ENCODE measurements at regions not wholly inside any gene's neighbourhood (a gene's known extent, or its start where the extent isn't known, plus 50 kb on each side); places are given as distances from the start of the nearest gene placed in this dataset.

DNA sequence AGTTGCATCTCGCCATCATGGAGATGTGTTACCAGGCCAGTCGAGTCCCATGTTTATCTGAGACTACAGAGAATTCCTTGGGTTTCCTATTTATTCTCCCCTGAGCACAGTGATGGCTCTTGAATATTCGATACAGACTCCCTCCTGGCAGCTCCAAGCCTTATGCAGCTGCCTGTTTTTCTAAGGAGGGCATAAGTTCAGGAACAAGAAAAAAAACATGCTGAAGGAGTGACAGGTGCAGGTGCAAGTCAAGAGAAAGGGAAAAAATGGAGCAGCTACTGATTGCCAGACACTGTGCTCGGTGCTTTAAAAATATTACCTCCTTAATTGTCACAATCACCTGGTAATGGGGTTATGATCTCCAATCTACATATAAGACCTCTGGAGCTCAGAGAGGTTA lies 177.2 kb upstream of the DPP10 start:
- H3K9me3 ChIP-seq (ENCODE audit: insufficient read depth, low read depth, low read length) = no peaks in the 10 kb centered on the region
- Mint-ChIP-seq H3K27ac (ENCODE audit: unreplicated experiment) (no peak overlapping the region), H3K27me3 (ENCODE audit: low read depth, unreplicated experiment) (peaks cover 2% of the 10 kb centered on the region), H3K4me3 (ENCODE audit: unreplicated experiment) (no peak overlapping the region), H3K4me1 (ENCODE audit: low read depth, unreplicated experiment) (no peaks in the 10 kb centered on the region), H3K9me3 (ENCODE audit: unreplicated experiment) (peaks cover 4% of the 10 kb centered on the region), H3K36me3 (ENCODE audit: low read depth, unreplicated experiment) (no peaks in the 10 kb centered on the region)
- no peak for FAIRE-seq
- H3K27ac ChIP-seq (ENCODE audit: low read depth, low read length) = no peak overlapping the region
- H3K4me1 ChIP-seq (ENCODE audit: insufficient read depth, low read length) = no peaks in the 10 kb centered on the region
- no peak overlapping the region for H3K9ac ChIP-seq (ENCODE audit: low read length)
- no peak for DNase-seq (ENCODE audit: low read depth)
- no peak overlapping the region for H3K4me3 ChIP-seq (ENCODE audit: insufficient read depth, low read depth, low read length)
- H3K79me2 ChIP-seq (ENCODE audit: insufficient read depth, low read length) = no peaks in the 10 kb centered on the region
- no peaks in the 10 kb centered on the region for H3K36me3 ChIP-seq (ENCODE audit: insufficient read depth, low read length)
- no peak overlapping the region for H2AFZ ChIP-seq (ENCODE audit: low read depth, low read length)
- no peak for TF ChIP-seq EZH2 (IDR thresholded peaks at IDR 0.05; ENCODE audit: insufficient read depth, low read length)
- TF ChIP-seq, protein P1, sequence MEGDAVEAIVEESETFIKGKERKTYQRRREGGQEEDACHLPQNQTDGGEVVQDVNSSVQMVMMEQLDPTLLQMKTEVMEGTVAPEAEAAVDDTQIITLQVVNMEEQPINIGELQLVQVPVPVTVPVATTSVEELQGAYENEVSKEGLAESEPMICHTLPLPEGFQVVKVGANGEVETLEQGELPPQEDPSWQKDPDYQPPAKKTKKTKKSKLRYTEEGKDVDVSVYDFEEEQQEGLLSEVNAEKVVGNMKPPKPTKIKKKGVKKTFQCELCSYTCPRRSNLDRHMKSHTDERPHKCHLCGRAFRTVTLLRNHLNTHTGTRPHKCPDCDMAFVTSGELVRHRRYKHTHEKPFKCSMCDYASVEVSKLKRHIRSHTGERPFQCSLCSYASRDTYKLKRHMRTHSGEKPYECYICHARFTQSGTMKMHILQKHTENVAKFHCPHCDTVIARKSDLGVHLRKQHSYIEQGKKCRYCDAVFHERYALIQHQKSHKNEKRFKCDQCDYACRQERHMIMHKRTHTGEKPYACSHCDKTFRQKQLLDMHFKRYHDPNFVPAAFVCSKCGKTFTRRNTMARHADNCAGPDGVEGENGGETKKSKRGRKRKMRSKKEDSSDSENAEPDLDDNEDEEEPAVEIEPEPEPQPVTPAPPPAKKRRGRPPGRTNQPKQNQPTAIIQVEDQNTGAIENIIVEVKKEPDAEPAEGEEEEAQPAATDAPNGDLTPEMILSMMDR (IDR thresholded peaks at IDR 0.05; ENCODE audit: insufficient read depth, low read depth, low read length) = no peak
- no peaks in the 10 kb centered on the region for H4K20me1 ChIP-seq (ENCODE audit: insufficient read depth, low read length)
- no peak overlapping the region for H3K4me2 ChIP-seq (ENCODE audit: low read length)
- H3K27me3 ChIP-seq (ENCODE audit: insufficient read depth, low read length) = no peaks in the 10 kb centered on the region

GRCh38 chr2:114274957-114275356 lies 167.5 kb upstream of the DPP10 start:
- Histone ChIP-seq H3K4me2 (ENCODE audit: low read length) (no peak overlapping the region), H3K4me3 (ENCODE audit: insufficient read depth, low read depth, low read length) (no peak overlapping the region), H3K27ac (ENCODE audit: low read depth, low read length) (no peak overlapping the region), H3K4me1 (ENCODE audit: insufficient read depth, low read length) (no peaks in the 10 kb centered on the region), H3K27me3 (ENCODE audit: insufficient read depth, low read length) (no peaks in the 10 kb centered on the region), H4K20me1 (ENCODE audit: insufficient read depth, low read length) (no peaks in the 10 kb centered on the region), H2AFZ (ENCODE audit: low read depth, low read length) (no peak overlapping the region), H3K9me3 (ENCODE audit: insufficient read depth, low read depth, low read length) (peaks cover 2% of the 10 kb centered on the region), H3K79me2 (ENCODE audit: insufficient read depth, low read length) (no peaks in the 10 kb centered on the region), H3K36me3 (ENCODE audit: insufficient read depth, low read length) (no peaks in the 10 kb centered on the region), H3K9ac (ENCODE audit: low read length) (no peak overlapping the region)
- Mint-ChIP-seq H3K9me3 (ENCODE audit: unreplicated experiment) (peaks cover 6% of the 10 kb centered on the region), H3K4me1 (ENCODE audit: low read depth, unreplicated experiment) (no peaks in the 10 kb centered on the region), H3K27me3 (ENCODE audit: low read depth, unreplicated experiment) (peaks cover 4% of the 10 kb centered on the region), H3K27ac (ENCODE audit: unreplicated experiment) (no peak overlapping the region), H3K4me3 (ENCODE audit: unreplicated experiment) (no peak overlapping the region), H3K36me3 (ENCODE audit: low read depth, unreplicated experiment) (no peaks in the 10 kb centered on the region)
- FAIRE-seq (no peak), DNase-seq (ENCODE audit: low read depth) (no peak)
- TF ChIP-seq EZH2 (IDR thresholded peaks at IDR 0.05; ENCODE audit: insufficient read depth, low read length) = no peak
- TF ChIP-seq, protein P1 (IDR thresholded peaks at IDR 0.05; ENCODE audit: insufficient read depth, low read depth, low read length) = no peak

GRCh38 chr2:114281188-114281587 lies 161.3 kb upstream of the DPP10 start:
- Histone ChIP-seq H3K79me2 (ENCODE audit: insufficient read depth, low read length) (no peaks in the 10 kb centered on the region), H4K20me1 (ENCODE audit: insufficient read depth, low read length) (no peaks in the 10 kb centered on the region), H3K9ac (ENCODE audit: low read length) (no peak overlapping the region), H3K4me1 (ENCODE audit: insufficient read depth, low read length) (no peaks in the 10 kb centered on the region), H3K4me3 (ENCODE audit: insufficient read depth, low read depth, low read length) (no peak overlapping the region), H3K27me3 (ENCODE audit: insufficient read depth, low read length) (no peaks in the 10 kb centered on the region), H3K4me2 (ENCODE audit: low read length) (no peak overlapping the region), H3K36me3 (ENCODE audit: insufficient read depth, low read length) (no peaks in the 10 kb centered on the region), H3K9me3 (ENCODE audit: insufficient read depth, low read depth, low read length) (no peaks in the 10 kb centered on the region), H3K27ac (ENCODE audit: low read depth, low read length) (no peak overlapping the region), H2AFZ (ENCODE audit: low read depth, low read length) (no peak overlapping the region)
- Mint-ChIP-seq H3K4me1 (ENCODE audit: low read depth, unreplicated experiment) (no peaks in the 10 kb centered on the region), H3K9me3 (ENCODE audit: unreplicated experiment) (no peaks in the 10 kb centered on the region), H3K4me3 (ENCODE audit: unreplicated experiment) (no peak overlapping the region), H3K27ac (ENCODE audit: unreplicated experiment) (no peak overlapping the region), H3K36me3 (ENCODE audit: low read depth, unreplicated experiment) (no peaks in the 10 kb centered on the region), H3K27me3 (ENCODE audit: low read depth, unreplicated experiment) (peaks cover 2% of the 10 kb centered on the region)
- DNase-seq (ENCODE audit: low read depth) (no peak), FAIRE-seq (no peak)
- no peak for TF ChIP-seq EZH2 (IDR thresholded peaks at IDR 0.05; ENCODE audit: insufficient read depth, low read length)
- TF ChIP-seq, protein P1 (IDR thresholded peaks at IDR 0.05; ENCODE audit: insufficient read depth, low read depth, low read length) = no peak
